ENCODE measurements at regions not wholly inside any gene's neighbourhood (a gene's known extent, or its start where the extent isn't known, plus 50 kb on each side); places are given as distances from the start of the nearest gene placed in this dataset.

GRCh38 chr5:18203296-18203695 lies 569.0 kb downstream of the TAF11L14 start:
- no peak for TF ChIP-seq CTCF (conservative IDR thresholded peaks at IDR 0.05; ENCODE audit: low read length)
- H3K4me3 ChIP-seq (ENCODE audit: low read length) = no peak overlapping the region
- no peak for DNase-seq (ENCODE audit: low read depth)

GRCh38 chr5:18213666-18214065 lies 579.4 kb downstream of the TAF11L14 start:
- no peak for DNase-seq (ENCODE audit: low read depth)
- TF ChIP-seq CTCF (conservative IDR thresholded peaks at IDR 0.05; ENCODE audit: low read length) = no peak
- no peak overlapping the region for H3K4me3 ChIP-seq (ENCODE audit: low read length)

GRCh38 chr5:18216016-18216415 lies 581.8 kb downstream of the TAF11L14 start:
- no peak for TF ChIP-seq CTCF (conservative IDR thresholded peaks at IDR 0.05; ENCODE audit: low read length)

GRCh38 chr5:18216729-18217128 lies 582.5 kb downstream of the TAF11L14 start:
- no peak overlapping the region for H3K4me3 ChIP-seq (ENCODE audit: low read length)
- DNase-seq (ENCODE audit: low read depth) = no peak
- TF ChIP-seq CTCF (conservative IDR thresholded peaks at IDR 0.05; ENCODE audit: low read length) = no peak

More at GRCh38 chr5:18216016-18216415, 581.8 kb downstream of the TAF11L14 start:
- DNase-seq (ENCODE audit: low read depth) = no peak
- no peak overlapping the region for H3K4me3 ChIP-seq (ENCODE audit: low read length)

GRCh38 chr5:18219241-18219640 lies 585.0 kb downstream of the TAF11L14 start:
- no peak for TF ChIP-seq CTCF (conservative IDR thresholded peaks at IDR 0.05; ENCODE audit: low read length)
- no peak for DNase-seq (ENCODE audit: low read depth)
- no peak overlapping the region for H3K4me3 ChIP-seq (ENCODE audit: low read length)

GRCh38 chr5:18220631-18221030 lies 586.4 kb downstream of the TAF11L14 start:
- no peak for TF ChIP-seq CTCF (conservative IDR thresholded peaks at IDR 0.05; ENCODE audit: low read length)
- no peak for DNase-seq (ENCODE audit: low read depth)
- no peak overlapping the region for H3K4me3 ChIP-seq (ENCODE audit: low read length)

GRCh38 chr5:18236386-18236785 lies 602.1 kb downstream of the TAF11L14 start:
- H3K4me3 ChIP-seq (ENCODE audit: low read length) = no peak overlapping the region
- DNase-seq (ENCODE audit: low read depth) = no peak
- no peak for TF ChIP-seq CTCF (conservative IDR thresholded peaks at IDR 0.05; ENCODE audit: low read length)

Data from AG10803 (cell line).